Right renal pelvis (tissue), 4 donors: ENCODE measurements at regions not wholly inside any gene's neighbourhood (a gene's known extent, or its start where the extent isn't known, plus 50 kb on each side); places are given as distances from the start of the nearest gene placed in this dataset.

Experiments used
- DNase-seq, 4 donors: peaks; one replicate each; pipeline ENCODE4 v3.0.0-alpha.2; 2013; ENCODE audit warnings: low read depth in 4 of 4, low spot score in 3 of 4, missing footprints in 1 of 4

DNA sequence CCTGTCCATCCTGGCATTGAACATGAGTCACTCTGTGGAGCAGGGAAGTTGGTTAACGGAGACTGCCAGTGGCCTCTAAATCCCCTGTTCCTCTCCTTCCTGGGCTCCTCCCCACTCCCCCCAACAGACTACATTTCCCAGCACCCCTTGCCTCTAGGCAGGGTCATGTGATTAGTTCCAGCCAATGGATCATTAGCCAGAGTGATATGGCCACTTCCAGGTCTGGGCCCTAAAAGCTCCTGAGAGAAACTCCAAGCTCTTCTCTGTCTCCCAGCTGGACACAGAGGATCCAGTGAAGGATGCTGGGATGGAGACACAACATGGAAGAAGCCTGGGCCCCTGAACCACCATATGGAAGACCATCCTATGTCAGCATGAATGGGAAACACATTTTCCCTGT is 54.4 kb upstream of the RFLNA start:
- DNase-seq, result no peak

DNA sequence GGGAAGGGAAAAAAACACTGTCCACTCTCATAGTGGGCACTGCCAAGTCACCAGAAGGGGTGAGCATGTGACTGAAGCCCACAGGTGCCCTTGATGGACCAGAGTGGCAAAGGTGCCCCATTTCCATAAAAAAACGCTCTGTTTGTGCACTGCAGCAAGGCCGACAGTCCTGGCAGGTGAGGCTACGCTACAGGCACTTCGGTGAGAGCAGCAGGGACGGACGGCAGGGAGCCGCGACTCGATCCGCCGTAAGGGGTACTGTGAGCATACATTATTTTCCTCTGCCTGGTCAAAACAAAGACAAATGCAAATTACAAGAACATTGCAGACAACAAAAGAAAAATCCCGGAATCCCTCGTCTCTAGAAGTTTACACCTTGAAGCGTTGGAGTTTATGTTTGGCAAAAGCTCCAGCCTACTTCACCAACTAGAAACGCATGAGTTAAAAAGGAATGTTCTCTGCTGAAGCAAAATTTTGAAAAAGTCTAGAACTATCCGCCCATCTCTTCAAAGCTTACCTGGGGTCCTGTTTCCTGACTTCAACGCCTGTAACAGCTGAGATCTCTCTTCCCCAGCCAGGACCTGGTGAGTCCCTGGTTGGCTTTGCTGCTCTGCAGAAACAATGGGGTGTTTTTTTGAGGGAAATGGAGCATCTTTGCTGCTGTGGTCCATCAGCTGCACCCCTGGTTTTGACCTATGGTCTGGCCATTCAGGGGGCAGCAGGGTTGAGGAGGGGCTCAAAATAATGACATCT is 52.9 kb upstream of the RFLNA start:
- DNase-seq, result no peak

DNA sequence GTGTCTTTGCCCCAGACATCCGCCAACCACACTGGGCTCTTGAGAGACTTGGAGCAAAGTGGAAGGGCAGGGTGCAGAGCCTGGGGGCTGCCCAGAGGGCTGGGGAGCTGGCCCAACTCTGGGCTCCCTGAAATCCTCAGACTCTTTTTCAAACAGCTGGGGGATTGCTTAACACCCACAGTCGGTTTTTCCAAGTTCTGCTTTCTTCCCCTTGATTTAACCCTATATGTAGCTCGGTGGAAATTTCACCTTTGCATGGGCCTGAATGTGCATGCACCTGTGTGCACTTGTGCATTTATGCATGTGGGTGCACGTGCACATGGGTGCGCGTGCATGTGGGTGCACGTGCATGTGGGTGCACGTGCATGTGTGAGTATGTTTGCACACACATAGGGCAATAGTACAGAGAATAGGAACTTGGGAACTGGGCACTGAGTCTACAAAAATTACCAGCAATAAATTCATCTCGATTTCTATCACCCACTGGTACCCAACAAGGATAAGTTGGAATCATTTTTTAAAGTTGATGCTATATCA is 52.3 kb upstream of the RFLNA start:
- DNase-seq, result no peak

DNA sequence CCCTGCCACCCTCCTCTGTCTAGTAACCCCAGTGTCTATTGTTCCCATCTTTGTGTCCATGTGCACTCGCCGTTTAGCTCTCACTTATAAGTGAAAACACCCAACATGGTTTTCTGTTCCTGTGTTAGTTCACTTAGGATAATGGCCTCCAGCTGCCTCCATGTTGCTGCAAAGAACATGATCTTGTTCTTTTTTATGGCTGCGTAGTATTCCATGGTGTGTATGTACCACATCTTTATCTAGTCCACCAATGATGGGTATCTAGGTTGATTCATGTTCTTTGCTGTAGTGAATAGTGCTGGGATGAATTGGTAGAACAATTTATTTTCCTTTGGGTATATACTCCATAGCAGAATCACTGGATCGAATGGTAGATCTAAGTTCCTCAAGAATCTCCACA is 51.0 kb upstream of the RFLNA start:
- no peak for DNase-seq
